Smooth muscle cell (in vitro differentiated cells): ENCODE measurements at regions not wholly inside any gene's neighbourhood (a gene's known extent, or its start where the extent isn't known, plus 50 kb on each side); places are given as distances from the start of the nearest gene placed in this dataset.

ENCODE experiments used
- DNase-seq: peaks from one replicate; lab custom pipeline; 2025; ENCODE audit not compliant: unreplicated experiment; lab: John Stamatoyannopoulos, UW
- H2AFZ ChIP-seq: fragments of 200-600 bp; sonication (generic); 2 replicates; pipeline ENCODE4 v1.6.0; 2016; ENCODE audit warnings: antibody characterized with exemption, low read depth, mild to moderate bottlenecking
- H3F3A ChIP-seq: fragments of 200-600 bp; sonication (generic); 2 replicates; pipeline ENCODE4 v1.6.0; 2017; ENCODE audit warnings: antibody characterized with exemption, low read depth
- H3K27ac ChIP-seq: fragments of 200-600 bp; sonication (generic); 2 replicates; pipeline ENCODE4 v1.5.1; 2016; ENCODE audit warnings: low read depth, mild to moderate bottlenecking
- H3K27me3 ChIP-seq: fragments of 200-600 bp; sonication (generic); 2 replicates; pipeline ENCODE4 v1.6.1; 2016; ENCODE audit warnings: low read depth, mild to moderate bottlenecking
- H3K36me3 ChIP-seq: fragments of 200-600 bp; sonication (generic); 2 replicates; pipeline ENCODE4 v1.5.1; 2016; ENCODE audit warnings: low read depth
- H3K4me1 ChIP-seq: fragments of 200-600 bp; sonication (generic); 2 replicates; pipeline ENCODE4 v1.5.1; 2016; ENCODE audit warnings: low read depth
- H3K4me2 ChIP-seq: fragments of 200-600 bp; sonication (generic); 2 replicates; pipeline ENCODE4 v1.6.0; 2016; ENCODE audit warnings: mild to moderate bottlenecking
- H3K4me3 ChIP-seq: fragments of 200-600 bp; sonication (generic); 2 replicates; pipeline ENCODE4 v1.5.1; 2016; ENCODE audit warnings: mild to moderate bottlenecking
- H3K79me2 ChIP-seq: fragments of 200-600 bp; sonication (generic); 2 replicates; pipeline ENCODE4 v1.6.0; 2016; ENCODE audit warnings: low read depth, mild to moderate bottlenecking
- H3K9ac ChIP-seq: fragments of 200-600 bp; sonication (generic); 2 replicates; pipeline ENCODE4 v1.6.0; 2016; ENCODE audit warnings: low read depth
- H3K9me3 ChIP-seq: fragments of 200-600 bp; sonication (generic); replicated peaks from 2 replicates; pipeline ENCODE4 v1.5.1; 2016; ENCODE audit warnings: low read depth
- H4K20me1 ChIP-seq: fragments of 200-600 bp; sonication (generic); 2 replicates; pipeline ENCODE4 v1.6.0; 2016; ENCODE audit warnings: low read depth
- CTCF ChIP-seq: fragments of 200-600 bp; sonication (generic); IDR thresholded peaks from 2 replicates; pipeline ENCODE4 v1.5.1; 2017; ENCODE audit warnings: borderline replicate concordance, mild to moderate bottlenecking, antibody characterized with exemption; ENCODE audit not compliant: insufficient read depth, poor library complexity, severe bottlenecking
- WGBS: methylation state at CpG from one replicate; pipeline ENCODE4 v1.1.7; 2016; ENCODE audit warnings: low lambda C conversion rate; 5-methylcytosine and 5-hydroxymethylcytosine counted together

GRCh38 chr2:82657106-82657505, 1802.0 kb downstream of the SUCLG1 start:
- Histone ChIP-seq H3K4me2 (no peak overlapping the region), H3K9ac (no peak overlapping the region), H2AFZ (no peak overlapping the region), H3K27ac (no peak overlapping the region), H4K20me1 (no peaks in the 10 kb centered on the region), H3K36me3 (no peaks in the 10 kb centered on the region), H3K4me3 (no peak overlapping the region), H3K9me3 (no peaks in the 10 kb centered on the region), H3K79me2 (no peaks in the 10 kb centered on the region), H3K27me3 (no peaks in the 10 kb centered on the region), H3K4me1 (no peaks in the 10 kb centered on the region), H3F3A (no peaks in the 10 kb centered on the region)
- TF ChIP-seq CTCF = no peak
- 91% methylated on average over 2 of the region's 2 CpGs for WGBS
- DNase-seq = no peak

GRCh38 chr2:82656420-82656819, 1802.7 kb downstream of the SUCLG1 start:
- Histone ChIP-seq H3K4me2 (no peak overlapping the region), H3K36me3 (no peaks in the 10 kb centered on the region), H3K9me3 (no peaks in the 10 kb centered on the region), H3K4me3 (no peak overlapping the region), H2AFZ (no peak overlapping the region), H3K4me1 (no peaks in the 10 kb centered on the region), H3F3A (no peaks in the 10 kb centered on the region), H4K20me1 (no peaks in the 10 kb centered on the region), H3K27me3 (no peaks in the 10 kb centered on the region), H3K79me2 (no peaks in the 10 kb centered on the region), H3K27ac (no peak overlapping the region), H3K9ac (no peak overlapping the region)
- no peak for TF ChIP-seq CTCF
- 81% methylated on average over 2 of the region's 2 CpGs for WGBS
- DNase-seq = no peak

- Histone ChIP-seq H2AFZ (no peak overlapping the region), H3K4me1 (no peaks in the 10 kb centered on the region), H3K27ac (no peak overlapping the region), H3K27me3 (no peaks in the 10 kb centered on the region), H3F3A (no peaks in the 10 kb centered on the region), H3K79me2 (no peaks in the 10 kb centered on the region), H3K9ac (no peak overlapping the region), H3K4me3 (no peak overlapping the region), H3K36me3 (no peaks in the 10 kb centered on the region), H3K4me2 (no peak overlapping the region), H3K9me3 (no peaks in the 10 kb centered on the region), H4K20me1 (no peaks in the 10 kb centered on the region)
- DNase-seq = no peak
- no peak for TF ChIP-seq CTCF
Measured at GRCh38 chr2:82652117-82652516, 1807.0 kb downstream of the SUCLG1 start.

GRCh38 chr2:82650038-82650437, 1809.0 kb downstream of the SUCLG1 start:
- Histone ChIP-seq H3K9ac (no peak overlapping the region), H3K36me3 (no peaks in the 10 kb centered on the region), H4K20me1 (no peaks in the 10 kb centered on the region), H3K9me3 (no peaks in the 10 kb centered on the region), H2AFZ (no peak overlapping the region), H3K4me1 (no peaks in the 10 kb centered on the region), H3F3A (no peaks in the 10 kb centered on the region), H3K27me3 (no peaks in the 10 kb centered on the region), H3K27ac (no peak overlapping the region), H3K4me3 (no peak overlapping the region), H3K79me2 (no peaks in the 10 kb centered on the region), H3K4me2 (no peak overlapping the region)
- TF ChIP-seq CTCF = no peak
- WGBS = 73% methylated on average over 2 of the region's 2 CpGs
- DNase-seq = no peak
